ENCODE measurements at regions not wholly inside any gene's neighbourhood (a gene's known extent, or its start where the extent isn't known, plus 50 kb on each side); places are given as distances from the start of the nearest gene placed in this dataset.

- peak; percentile 8 for DNase-seq (ENCODE audit: low spot score)
Measured at GRCh38 chr1:199855580-199855979, 171.9 kb upstream of the NR5A2 start.

GRCh38 chr1:199856216-199856780, 171.2 kb upstream of the NR5A2 start:
- no peak for DNase-seq (ENCODE audit: low spot score)

GRCh38 chr1:199857108-199857507, 170.4 kb upstream of the NR5A2 start:
- DNase-seq (ENCODE audit: low spot score), result peak; percentile 3

GRCh38 chr1:199857516-199857915, 170.0 kb upstream of the NR5A2 start:
- no peak for DNase-seq (ENCODE audit: low spot score)

- no peak for DNase-seq (ENCODE audit: low spot score)
Measured at GRCh38 chr1:199858171-199858570, 169.3 kb upstream of the NR5A2 start.

GRCh38 chr1:199858856-199859255, 168.7 kb upstream of the NR5A2 start:
- DNase-seq (ENCODE audit: low spot score), result no peak

GRCh38 chr1:199859491-199859933, 168.0 kb upstream of the NR5A2 start:
- DNase-seq (ENCODE audit: low spot score), result peak; percentile 11

- DNase-seq (ENCODE audit: low spot score), result no peak
Measured at GRCh38 chr1:199861020-199861795, 166.3 kb upstream of the NR5A2 start.

GRCh38 chr1:199862047-199862446, 165.5 kb upstream of the NR5A2 start:
- no peak for DNase-seq (ENCODE audit: low spot score)

- no peak for DNase-seq (ENCODE audit: low spot score)
Measured at GRCh38 chr1:199866210-199866617, 161.3 kb upstream of the NR5A2 start.

GRCh38 chr1:199867601-199868000, 159.9 kb upstream of the NR5A2 start:
- no peak for DNase-seq (ENCODE audit: low spot score)

GRCh38 chr1:199868777-199869176, 158.7 kb upstream of the NR5A2 start:
- DNase-seq (ENCODE audit: low spot score), result no peak

- no peak for DNase-seq (ENCODE audit: low spot score)
Measured at GRCh38 chr1:199875337-199875736, 152.2 kb upstream of the NR5A2 start.

GRCh38 chr1:199875856-199876255, 151.7 kb upstream of the NR5A2 start:
- DNase-seq (ENCODE audit: low spot score), result no peak

GRCh38 chr1:199877526-199878384, 149.8 kb upstream of the NR5A2 start:
- no peak for DNase-seq (ENCODE audit: low spot score)

GRCh38 chr1:199878823-199879222, 148.7 kb upstream of the NR5A2 start:
- no peak for DNase-seq (ENCODE audit: low spot score)

- DNase-seq (ENCODE audit: low spot score), result no peak
Measured at GRCh38 chr1:199898654-199899053, 128.9 kb upstream of the NR5A2 start.

- no peak for DNase-seq (ENCODE audit: low spot score)
Measured at GRCh38 chr1:199901341-199901740, 126.2 kb upstream of the NR5A2 start.

- no peak for DNase-seq (ENCODE audit: low spot score)
Measured at GRCh38 chr1:199907361-199907760, 120.1 kb upstream of the NR5A2 start.

GRCh38 chr1:199909137-199909536, 118.4 kb upstream of the NR5A2 start:
- DNase-seq (ENCODE audit: low spot score), result no peak

GRCh38 chr1:199913318-199913717, 114.2 kb upstream of the NR5A2 start:
- DNase-seq (ENCODE audit: low spot score), result no peak

- DNase-seq (ENCODE audit: low spot score), result no peak
Measured at GRCh38 chr1:199914546-199914945, 113.0 kb upstream of the NR5A2 start.

Measured in AG08395 (cell line).